Uterus (tissue), 2 donors: ENCODE measurements at regions not wholly inside any gene's neighbourhood (a gene's known extent, or its start where the extent isn't known, plus 50 kb on each side); places are given as distances from the start of the nearest gene placed in this dataset.

ENCODE experiments used
- POLR2A ChIP-seq, 2 donors: fragments of 450-650 bp; IDR thresholded peaks; one replicate each; pipeline ENCODE4 v1.6.1; 2016; ENCODE audit warnings: antibody characterized with exemption in 2 of 2, mild to moderate bottlenecking in 1 of 2, moderate library complexity in 1 of 2
- TF ChIP-seq, protein P1 (sequence below), 4 experiments: fragments of 200-600 bp in 2 of 4; fragments of 450-650 bp in 2 of 4; sonication (generic) in 2 of 4; IDR thresholded peaks; one replicate each; pipeline ENCODE4 v1.5.1; 2016 to 2019; ENCODE audit warnings: antibody characterized with exemption in 4 of 4, mild to moderate bottlenecking in 2 of 4, moderate library complexity in 1 of 4

DNA sequence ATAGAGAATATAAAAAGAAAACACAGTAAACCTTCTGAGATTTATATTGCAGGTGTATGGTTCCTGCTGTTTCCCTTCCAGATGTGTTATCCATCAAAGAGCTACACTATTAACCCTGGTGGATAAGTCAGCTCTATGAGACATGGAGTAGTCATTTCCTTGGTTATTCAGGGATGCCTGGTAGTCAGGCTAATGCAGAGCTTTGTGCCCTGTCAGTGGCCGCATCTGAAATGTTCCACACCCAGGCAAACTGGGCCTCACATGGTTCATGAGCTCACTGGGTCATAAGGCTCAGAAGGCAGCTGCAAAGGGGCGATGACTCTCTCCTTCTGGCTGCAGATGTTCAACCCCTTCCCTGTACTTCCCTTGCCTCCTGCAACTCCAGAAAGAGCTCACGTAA lies 473.6 kb downstream of the EPHA7 start:
- TF ChIP-seq POLR2A (IDR thresholded peaks at IDR 0.05), result no peak
- TF ChIP-seq, protein P1, sequence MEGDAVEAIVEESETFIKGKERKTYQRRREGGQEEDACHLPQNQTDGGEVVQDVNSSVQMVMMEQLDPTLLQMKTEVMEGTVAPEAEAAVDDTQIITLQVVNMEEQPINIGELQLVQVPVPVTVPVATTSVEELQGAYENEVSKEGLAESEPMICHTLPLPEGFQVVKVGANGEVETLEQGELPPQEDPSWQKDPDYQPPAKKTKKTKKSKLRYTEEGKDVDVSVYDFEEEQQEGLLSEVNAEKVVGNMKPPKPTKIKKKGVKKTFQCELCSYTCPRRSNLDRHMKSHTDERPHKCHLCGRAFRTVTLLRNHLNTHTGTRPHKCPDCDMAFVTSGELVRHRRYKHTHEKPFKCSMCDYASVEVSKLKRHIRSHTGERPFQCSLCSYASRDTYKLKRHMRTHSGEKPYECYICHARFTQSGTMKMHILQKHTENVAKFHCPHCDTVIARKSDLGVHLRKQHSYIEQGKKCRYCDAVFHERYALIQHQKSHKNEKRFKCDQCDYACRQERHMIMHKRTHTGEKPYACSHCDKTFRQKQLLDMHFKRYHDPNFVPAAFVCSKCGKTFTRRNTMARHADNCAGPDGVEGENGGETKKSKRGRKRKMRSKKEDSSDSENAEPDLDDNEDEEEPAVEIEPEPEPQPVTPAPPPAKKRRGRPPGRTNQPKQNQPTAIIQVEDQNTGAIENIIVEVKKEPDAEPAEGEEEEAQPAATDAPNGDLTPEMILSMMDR (IDR thresholded peaks at IDR 0.05), result no peak
